ENCODE measurements at regions not wholly inside any gene's neighbourhood (a gene's known extent, or its start where the extent isn't known, plus 50 kb on each side); places are given as distances from the start of the nearest gene placed in this dataset.

- Mint-ChIP-seq H3K36me3 (ENCODE audit: insufficient read depth, unreplicated experiment) (no peaks in the 10 kb centered on the region), H3K9me3 (ENCODE audit: unreplicated experiment) (no peaks in the 10 kb centered on the region), H3K4me3 (ENCODE audit: unreplicated experiment) (no peak overlapping the region), H3K27me3 (ENCODE audit: insufficient read depth, unreplicated experiment) (no peaks in the 10 kb centered on the region), H3K27ac (ENCODE audit: unreplicated experiment) (no peak overlapping the region), H3K4me1 (ENCODE audit: low read depth, unreplicated experiment) (no peaks in the 10 kb centered on the region)
- no peaks in the 10 kb centered on the region for H3K27me3 ChIP-seq (replicated peaks; ENCODE audit: control insufficient read depth, insufficient read depth, low read length)
- POLR2A ChIA-PET, result no interaction called here
- intact Hi-C loops (cut with micrococcal nuclease; ENCODE audit: unreplicated experiment), result no loop called here
- H3K4me1 ChIP-seq, result no peaks in the 10 kb centered on the region
- no peak for TF ChIP-seq CTCF (IDR thresholded peaks at IDR 0.05; ENCODE audit: insufficient read depth in 1 of 2, low read depth in 1 of 2, low read length in 1 of 2, severe bottlenecking in 1 of 2, unreplicated experiment in 1 of 2)
- H3K9me3 ChIP-seq, result no peaks in the 10 kb centered on the region
- CTCF ChIA-PET, result no interaction called here
- no peak overlapping the region for H3K4me3 ChIP-seq (ENCODE audit: low read depth, low read length)
- no peak for DNase-seq
- BruUV-seq (replicated peaks), result no TSS peak
- H3K36me3 ChIP-seq (ENCODE audit: control insufficient read depth, insufficient read depth, low read length), result no peaks in the 10 kb centered on the region
Observed at GRCh38 chr3:22351806-22352205, 600.8 kb upstream of the ZNF385D start.

GRCh38 chr3:22353126-22353525, 602.1 kb upstream of the ZNF385D start:
- Mint-ChIP-seq H3K4me1 (ENCODE audit: low read depth, unreplicated experiment) (no peaks in the 10 kb centered on the region), H3K36me3 (ENCODE audit: insufficient read depth, unreplicated experiment) (no peaks in the 10 kb centered on the region), H3K27me3 (ENCODE audit: insufficient read depth, unreplicated experiment) (no peaks in the 10 kb centered on the region), H3K9me3 (ENCODE audit: unreplicated experiment) (no peaks in the 10 kb centered on the region), H3K27ac (ENCODE audit: unreplicated experiment) (no peak overlapping the region), H3K4me3 (ENCODE audit: unreplicated experiment) (no peak overlapping the region)
- Histone ChIP-seq H3K27me3 (replicated peaks; ENCODE audit: control insufficient read depth, insufficient read depth, low read length) (no peaks in the 10 kb centered on the region), H3K4me3 (ENCODE audit: low read depth, low read length) (no peak overlapping the region), H3K4me1 (no peaks in the 10 kb centered on the region), H3K9me3 (no peaks in the 10 kb centered on the region), H3K36me3 (ENCODE audit: control insufficient read depth, insufficient read depth, low read length) (no peaks in the 10 kb centered on the region)
- intact Hi-C loops (cut with micrococcal nuclease; ENCODE audit: unreplicated experiment), result no loop called here
- TF ChIP-seq CTCF (IDR thresholded peaks at IDR 0.05; ENCODE audit: insufficient read depth in 1 of 2, low read depth in 1 of 2, low read length in 1 of 2, severe bottlenecking in 1 of 2, unreplicated experiment in 1 of 2), result no peak
- POLR2A ChIA-PET, result no interaction called here
- BruUV-seq (replicated peaks), result no TSS peak
- CTCF ChIA-PET, result no interaction called here
- no peak for DNase-seq

- no peaks in the 10 kb centered on the region for H3K4me1 Mint-ChIP-seq (ENCODE audit: low read depth, unreplicated experiment)
- POLR2A ChIA-PET, result no interaction called here
Observed at GRCh38 chr3:22358334-22358733, 607.3 kb upstream of the ZNF385D start.

More at GRCh38 chr3:22358334-22358733, 607.3 kb upstream of the ZNF385D start:
- DNase-seq, result no peak
- no peak overlapping the region for H3K27ac Mint-ChIP-seq (ENCODE audit: unreplicated experiment)
- no peaks in the 10 kb centered on the region for H3K4me1 ChIP-seq
- no peak overlapping the region for H3K4me3 ChIP-seq (ENCODE audit: low read depth, low read length)
- H3K4me3 Mint-ChIP-seq (ENCODE audit: unreplicated experiment), result no peak overlapping the region
- no peaks in the 10 kb centered on the region for H3K36me3 Mint-ChIP-seq (ENCODE audit: insufficient read depth, unreplicated experiment)
- H3K9me3 ChIP-seq, result no peaks in the 10 kb centered on the region
- no peaks in the 10 kb centered on the region for H3K27me3 Mint-ChIP-seq (ENCODE audit: insufficient read depth, unreplicated experiment)
- no peaks in the 10 kb centered on the region for H3K36me3 ChIP-seq (ENCODE audit: control insufficient read depth, insufficient read depth, low read length)
- H3K27me3 ChIP-seq (replicated peaks; ENCODE audit: control insufficient read depth, insufficient read depth, low read length), result no peaks in the 10 kb centered on the region
- H3K9me3 Mint-ChIP-seq (ENCODE audit: unreplicated experiment), result no peaks in the 10 kb centered on the region
- TF ChIP-seq CTCF (IDR thresholded peaks at IDR 0.05; ENCODE audit: insufficient read depth in 1 of 2, low read depth in 1 of 2, low read length in 1 of 2, severe bottlenecking in 1 of 2, unreplicated experiment in 1 of 2), result no peak
- no TSS peak for BruUV-seq (replicated peaks)
- CTCF ChIA-PET, result no interaction called here
- intact Hi-C loops (cut with micrococcal nuclease; ENCODE audit: unreplicated experiment), result no loop called here

Measured in Caco-2 (cell line).